ENCODE measurements at regions not wholly inside any gene's neighbourhood (a gene's known extent, or its start where the extent isn't known, plus 50 kb on each side); places are given as distances from the start of the nearest gene placed in this dataset.

- TF ChIP-seq, protein P1, sequence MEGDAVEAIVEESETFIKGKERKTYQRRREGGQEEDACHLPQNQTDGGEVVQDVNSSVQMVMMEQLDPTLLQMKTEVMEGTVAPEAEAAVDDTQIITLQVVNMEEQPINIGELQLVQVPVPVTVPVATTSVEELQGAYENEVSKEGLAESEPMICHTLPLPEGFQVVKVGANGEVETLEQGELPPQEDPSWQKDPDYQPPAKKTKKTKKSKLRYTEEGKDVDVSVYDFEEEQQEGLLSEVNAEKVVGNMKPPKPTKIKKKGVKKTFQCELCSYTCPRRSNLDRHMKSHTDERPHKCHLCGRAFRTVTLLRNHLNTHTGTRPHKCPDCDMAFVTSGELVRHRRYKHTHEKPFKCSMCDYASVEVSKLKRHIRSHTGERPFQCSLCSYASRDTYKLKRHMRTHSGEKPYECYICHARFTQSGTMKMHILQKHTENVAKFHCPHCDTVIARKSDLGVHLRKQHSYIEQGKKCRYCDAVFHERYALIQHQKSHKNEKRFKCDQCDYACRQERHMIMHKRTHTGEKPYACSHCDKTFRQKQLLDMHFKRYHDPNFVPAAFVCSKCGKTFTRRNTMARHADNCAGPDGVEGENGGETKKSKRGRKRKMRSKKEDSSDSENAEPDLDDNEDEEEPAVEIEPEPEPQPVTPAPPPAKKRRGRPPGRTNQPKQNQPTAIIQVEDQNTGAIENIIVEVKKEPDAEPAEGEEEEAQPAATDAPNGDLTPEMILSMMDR (IDR thresholded peaks at IDR 0.05), result no peak
- TF ChIP-seq EP300 (IDR thresholded peaks at IDR 0.05) (no peak), POLR2A (IDR thresholded peaks at IDR 0.05; ENCODE audit: low read depth) (no peak)
Observed at GRCh38 chr4:184573701-184574100, 75.5 kb downstream of the CASP3 start.

Data from esophagus muscularis mucosa (tissue), 4 donors.